ENCODE measurements at regions not wholly inside any gene's neighbourhood (a gene's known extent, or its start where the extent isn't known, plus 50 kb on each side); places are given as distances from the start of the nearest gene placed in this dataset.

GRCh38 chr10:7030134-7030855 is 380.5 kb downstream of the SFMBT2 start:
- Histone ChIP-seq H3K36me3 (ENCODE audit: control insufficient read depth in 3 of 3, insufficient read depth in 3 of 3, low read length in 3 of 3) (no peaks in the 10 kb centered on the region), H3K4me3 (ENCODE audit: low read length in 3 of 3) (no peak overlapping the region), H3K4me1 (ENCODE audit: control insufficient read depth in 3 of 3, insufficient read depth in 3 of 3, low read length in 3 of 3) (no peaks in the 10 kb centered on the region), H3K27ac (ENCODE audit: low read depth, low read length) (no peak overlapping the region), H3K9ac (ENCODE audit: low read depth in 1 of 3, low read length in 3 of 3) (no peak overlapping the region), H3K9me3 (ENCODE audit: control insufficient read depth in 3 of 3, low read length in 3 of 3) (no peaks in the 10 kb centered on the region), H3K27me3 (ENCODE audit: control insufficient read depth in 3 of 3, insufficient read depth in 3 of 3, low read length in 3 of 3) (no peaks in the 10 kb centered on the region)

GRCh38 chr10:7029672-7030071 is 381.2 kb downstream of the SFMBT2 start:
- Histone ChIP-seq H3K36me3 (ENCODE audit: control insufficient read depth in 3 of 3, insufficient read depth in 3 of 3, low read length in 3 of 3) (no peaks in the 10 kb centered on the region), H3K9ac (ENCODE audit: low read depth in 1 of 3, low read length in 3 of 3) (no peak overlapping the region), H3K27ac (ENCODE audit: low read depth, low read length) (no peak overlapping the region), H3K27me3 (ENCODE audit: control insufficient read depth in 3 of 3, insufficient read depth in 3 of 3, low read length in 3 of 3) (no peaks in the 10 kb centered on the region), H3K4me3 (ENCODE audit: low read length in 3 of 3) (no peak overlapping the region), H3K9me3 (ENCODE audit: control insufficient read depth in 3 of 3, low read length in 3 of 3) (no peaks in the 10 kb centered on the region), H3K4me1 (ENCODE audit: control insufficient read depth in 3 of 3, insufficient read depth in 3 of 3, low read length in 3 of 3) (no peaks in the 10 kb centered on the region)

- Histone ChIP-seq H3K4me1 (ENCODE audit: control insufficient read depth in 3 of 3, insufficient read depth in 3 of 3, low read length in 3 of 3) (no peaks in the 10 kb centered on the region), H3K36me3 (ENCODE audit: control insufficient read depth in 3 of 3, insufficient read depth in 3 of 3, low read length in 3 of 3) (no peaks in the 10 kb centered on the region), H3K9ac (ENCODE audit: low read depth in 1 of 3, low read length in 3 of 3) (no peak overlapping the region), H3K9me3 (ENCODE audit: control insufficient read depth in 3 of 3, low read length in 3 of 3) (no peaks in the 10 kb centered on the region), H3K27ac (ENCODE audit: low read depth, low read length) (no peak overlapping the region), H3K27me3 (ENCODE audit: control insufficient read depth in 3 of 3, insufficient read depth in 3 of 3, low read length in 3 of 3) (no peaks in the 10 kb centered on the region), H3K4me3 (ENCODE audit: low read length in 3 of 3) (no peak overlapping the region)
Observed at GRCh38 chr10:7028809-7029166, 382.0 kb downstream of the SFMBT2 start.

- Histone ChIP-seq H3K36me3 (ENCODE audit: control insufficient read depth in 3 of 3, insufficient read depth in 3 of 3, low read length in 3 of 3) (no peaks in the 10 kb centered on the region), H3K4me1 (ENCODE audit: control insufficient read depth in 3 of 3, insufficient read depth in 3 of 3, low read length in 3 of 3) (no peaks in the 10 kb centered on the region), H3K27me3 (ENCODE audit: control insufficient read depth in 3 of 3, insufficient read depth in 3 of 3, low read length in 3 of 3) (no peaks in the 10 kb centered on the region), H3K9me3 (ENCODE audit: control insufficient read depth in 3 of 3, low read length in 3 of 3) (no peaks in the 10 kb centered on the region), H3K27ac (ENCODE audit: low read depth, low read length) (no peak overlapping the region), H3K4me3 (ENCODE audit: low read length in 3 of 3) (no peak overlapping the region), H3K9ac (ENCODE audit: low read depth in 1 of 3, low read length in 3 of 3) (no peak overlapping the region)
Observed at GRCh38 chr10:7027913-7028808, 382.7 kb downstream of the SFMBT2 start.

GRCh38 chr10:7027237-7027912 is 383.5 kb downstream of the SFMBT2 start:
- Histone ChIP-seq H3K9me3 (ENCODE audit: control insufficient read depth in 3 of 3, low read length in 3 of 3) (peaks cover 0 to 2% (median 0%) of the 10 kb centered on the region in 3 donors), H3K4me3 (ENCODE audit: low read length in 3 of 3) (no peak overlapping the region), H3K27ac (ENCODE audit: low read depth, low read length) (no peak overlapping the region), H3K27me3 (ENCODE audit: control insufficient read depth in 3 of 3, insufficient read depth in 3 of 3, low read length in 3 of 3) (no peaks in the 10 kb centered on the region), H3K36me3 (ENCODE audit: control insufficient read depth in 3 of 3, insufficient read depth in 3 of 3, low read length in 3 of 3) (no peaks in the 10 kb centered on the region), H3K9ac (ENCODE audit: low read depth in 1 of 3, low read length in 3 of 3) (no peak overlapping the region), H3K4me1 (ENCODE audit: control insufficient read depth in 3 of 3, insufficient read depth in 3 of 3, low read length in 3 of 3) (no peaks in the 10 kb centered on the region)

- Histone ChIP-seq H3K27ac (ENCODE audit: low read depth, low read length) (no peak overlapping the region), H3K27me3 (ENCODE audit: control insufficient read depth in 3 of 3, insufficient read depth in 3 of 3, low read length in 3 of 3) (no peaks in the 10 kb centered on the region), H3K4me3 (ENCODE audit: low read length in 3 of 3) (no peak overlapping the region), H3K36me3 (ENCODE audit: control insufficient read depth in 3 of 3, insufficient read depth in 3 of 3, low read length in 3 of 3) (no peaks in the 10 kb centered on the region), H3K9ac (ENCODE audit: low read depth in 1 of 3, low read length in 3 of 3) (no peak overlapping the region), H3K4me1 (ENCODE audit: control insufficient read depth in 3 of 3, insufficient read depth in 3 of 3, low read length in 3 of 3) (no peaks in the 10 kb centered on the region), H3K9me3 (ENCODE audit: control insufficient read depth in 3 of 3, low read length in 3 of 3) (peaks cover 0 to 2% (median 0%) of the 10 kb centered on the region in 3 donors)
Observed at GRCh38 chr10:7026818-7027217, 384.0 kb downstream of the SFMBT2 start.

- Histone ChIP-seq H3K4me1 (ENCODE audit: control insufficient read depth in 3 of 3, insufficient read depth in 3 of 3, low read length in 3 of 3) (no peaks in the 10 kb centered on the region), H3K9ac (ENCODE audit: low read depth in 1 of 3, low read length in 3 of 3) (no peak overlapping the region), H3K27me3 (ENCODE audit: control insufficient read depth in 3 of 3, insufficient read depth in 3 of 3, low read length in 3 of 3) (no peaks in the 10 kb centered on the region), H3K27ac (ENCODE audit: low read depth, low read length) (no peak overlapping the region), H3K4me3 (ENCODE audit: low read length in 3 of 3) (no peak overlapping the region), H3K9me3 (ENCODE audit: control insufficient read depth in 3 of 3, low read length in 3 of 3) (peaks cover 0 to 2% (median 0%) of the 10 kb centered on the region in 3 donors), H3K36me3 (ENCODE audit: control insufficient read depth in 3 of 3, insufficient read depth in 3 of 3, low read length in 3 of 3) (no peaks in the 10 kb centered on the region)
Observed at GRCh38 chr10:7025296-7025695, 385.5 kb downstream of the SFMBT2 start.

- Histone ChIP-seq H3K36me3 (ENCODE audit: control insufficient read depth in 3 of 3, insufficient read depth in 3 of 3, low read length in 3 of 3) (no peaks in the 10 kb centered on the region), H3K27ac (ENCODE audit: low read depth, low read length) (no peak overlapping the region)
Observed at GRCh38 chr10:7015457-7015856, 395.4 kb downstream of the SFMBT2 start.

GRCh38 chr10:7014721-7015120 is 396.1 kb downstream of the SFMBT2 start:
- no peak overlapping the region for H3K27ac ChIP-seq (ENCODE audit: low read depth, low read length)
- no peaks in the 10 kb centered on the region for H3K9me3 ChIP-seq (ENCODE audit: control insufficient read depth in 3 of 3, low read length in 3 of 3)
- no peaks in the 10 kb centered on the region for H3K4me1 ChIP-seq (ENCODE audit: control insufficient read depth in 3 of 3, insufficient read depth in 3 of 3, low read length in 3 of 3)
- H3K36me3 ChIP-seq (ENCODE audit: control insufficient read depth in 3 of 3, insufficient read depth in 3 of 3, low read length in 3 of 3), result no peaks in the 10 kb centered on the region
- H3K9ac ChIP-seq (ENCODE audit: low read depth in 1 of 3, low read length in 3 of 3), result no peak overlapping the region
- no peak overlapping the region for H3K4me3 ChIP-seq (ENCODE audit: low read length in 3 of 3)
- H3K27me3 ChIP-seq (ENCODE audit: control insufficient read depth in 3 of 3, insufficient read depth in 3 of 3, low read length in 3 of 3), result no peaks in the 10 kb centered on the region

More at GRCh38 chr10:7015457-7015856, 395.4 kb downstream of the SFMBT2 start:
- Histone ChIP-seq H3K4me3 (ENCODE audit: low read length in 3 of 3) (no peak overlapping the region), H3K9ac (ENCODE audit: low read depth in 1 of 3, low read length in 3 of 3) (no peak overlapping the region), H3K9me3 (ENCODE audit: control insufficient read depth in 3 of 3, low read length in 3 of 3) (no peaks in the 10 kb centered on the region), H3K27me3 (ENCODE audit: control insufficient read depth in 3 of 3, insufficient read depth in 3 of 3, low read length in 3 of 3) (no peaks in the 10 kb centered on the region), H3K4me1 (ENCODE audit: control insufficient read depth in 3 of 3, insufficient read depth in 3 of 3, low read length in 3 of 3) (no peaks in the 10 kb centered on the region)

- no peak overlapping the region for H3K27ac ChIP-seq (ENCODE audit: low read depth, low read length)
- H3K9ac ChIP-seq (ENCODE audit: low read depth in 1 of 3, low read length in 3 of 3), result no peak overlapping the region
- H3K36me3 ChIP-seq (ENCODE audit: control insufficient read depth in 3 of 3, insufficient read depth in 3 of 3, low read length in 3 of 3), result no peaks in the 10 kb centered on the region
- no peaks in the 10 kb centered on the region for H3K9me3 ChIP-seq (ENCODE audit: control insufficient read depth in 3 of 3, low read length in 3 of 3)
- H3K4me1 ChIP-seq (ENCODE audit: control insufficient read depth in 3 of 3, insufficient read depth in 3 of 3, low read length in 3 of 3), result no peaks in the 10 kb centered on the region
- no peak overlapping the region for H3K4me3 ChIP-seq (ENCODE audit: low read length in 3 of 3)
- no peaks in the 10 kb centered on the region for H3K27me3 ChIP-seq (ENCODE audit: control insufficient read depth in 3 of 3, insufficient read depth in 3 of 3, low read length in 3 of 3)
Observed at GRCh38 chr10:7011994-7012393, 398.8 kb downstream of the SFMBT2 start.
